Suprapubic skin (tissue), 3 donors: ENCODE measurements at regions not wholly inside any gene's neighbourhood (a gene's known extent, or its start where the extent isn't known, plus 50 kb on each side); places are given as distances from the start of the nearest gene placed in this dataset.

Source experiments
- CTCF ChIP-seq, 2 donors: fragments of 200-600 bp in 1 of 2; fragments of 450-650 bp in 1 of 2; sonication (generic) in 1 of 2; IDR thresholded peaks; one replicate each; pipeline ENCODE4 v1.5.1; 2016 to 2019; ENCODE audit warnings: antibody characterized with exemption in 2 of 2, mild to moderate bottlenecking in 1 of 2, moderate library complexity in 1 of 2
- EP300 ChIP-seq: sonication (generic); formaldehyde crosslinking; IDR thresholded peaks from one replicate; pipeline ENCODE4 v1.6.1; 2017; ENCODE audit warnings: antibody characterized with exemption

- TF ChIP-seq CTCF (IDR thresholded peaks at IDR 0.05) (no peak), EP300 (no peak)
Observed at GRCh38 chr19:5235458-5236219, 105.0 kb downstream of the PTPRS start.
